Activated T-cell treated with anti-CD3 and anti-CD28 coated beads, Interleukin-2, amount 50 U/mL, for 48 hours (primary cell): ENCODE measurements at regions not wholly inside any gene's neighbourhood (a gene's known extent, or its start where the extent isn't known, plus 50 kb on each side); places are given as distances from the start of the nearest gene placed in this dataset.

Experiments used
- DNase-seq, 2 experiments: peaks; one replicate each; pipeline ENCODE4 v3.0.0-alpha.2; 2020

- DNase-seq = no peak
These were observed 756.5 kb downstream of the GALR1 start for GRCh38 chr18:78006006-78006773.

GRCh38 chr18:78006774-78007260 lies 757.2 kb downstream of the GALR1 start:
- no peak for DNase-seq

- no peak for DNase-seq
These were observed 760.7 kb downstream of the GALR1 start for GRCh38 chr18:78010363-78010762.

GRCh38 chr18:78017869-78018268 lies 768.2 kb downstream of the GALR1 start:
- no peak for DNase-seq

GRCh38 chr18:78021196-78021595 lies 771.5 kb downstream of the GALR1 start:
- DNase-seq = no peak

GRCh38 chr18:78031589-78031988 lies 781.9 kb downstream of the GALR1 start:
- no peak for DNase-seq

- no peak for DNase-seq
These were observed 782.3 kb downstream of the GALR1 start for GRCh38 chr18:78031991-78032390.

GRCh38 chr18:78032574-78032973 lies 782.9 kb downstream of the GALR1 start:
- no peak for DNase-seq

GRCh38 chr18:78034755-78035154 lies 785.1 kb downstream of the GALR1 start:
- DNase-seq = no peak

- no peak for DNase-seq
These were observed 791.6 kb downstream of the GALR1 start for GRCh38 chr18:78041218-78041617.

- DNase-seq = no peak
These were observed 797.0 kb downstream of the GALR1 start for GRCh38 chr18:78046631-78047030.

GRCh38 chr18:78049281-78049680 lies 799.6 kb downstream of the GALR1 start:
- no peak for DNase-seq

GRCh38 chr18:78054801-78055200 lies 805.2 kb downstream of the GALR1 start:
- DNase-seq = no peak

- no peak for DNase-seq
These were observed 806.4 kb downstream of the GALR1 start for GRCh38 chr18:78056011-78056410.

- DNase-seq = no peak
These were observed 820.4 kb downstream of the GALR1 start for GRCh38 chr18:78069784-78070664.

- DNase-seq = no peak
These were observed 821.6 kb downstream of the GALR1 start for GRCh38 chr18:78071166-78071710.

- DNase-seq = no peak
These were observed 822.1 kb downstream of the GALR1 start for GRCh38 chr18:78071776-78072175.

- no peak for DNase-seq
These were observed 822.7 kb downstream of the GALR1 start for GRCh38 chr18:78072375-78072774.

GRCh38 chr18:78073275-78073674 lies 823.6 kb downstream of the GALR1 start:
- no peak for DNase-seq

- DNase-seq = no peak
These were observed 824.9 kb downstream of the GALR1 start for GRCh38 chr18:78074400-78075020.

GRCh38 chr18:78080081-78080480 lies 830.4 kb downstream of the GALR1 start:
- no peak for DNase-seq

GRCh38 chr18:78080761-78081160 lies 831.1 kb downstream of the GALR1 start:
- no peak for DNase-seq

GRCh38 chr18:78082816-78083215 lies 833.2 kb downstream of the GALR1 start:
- DNase-seq = no peak
